Peyer's patch (tissue), 4 donors: ENCODE measurements at regions not wholly inside any gene's neighbourhood (a gene's known extent, or its start where the extent isn't known, plus 50 kb on each side); places are given as distances from the start of the nearest gene placed in this dataset.

Experiments
- DNase-seq, 3 donors: peaks; one replicate each; pipeline ENCODE4 v3.0.0-alpha.2; 2017 to 2019
- H3K27ac ChIP-seq, 4 donors: fragments of 200-600 bp; sonication (generic); one replicate each; pipeline ENCODE4 v1.5.1; 2016 to 2019
- H3K27me3 ChIP-seq, 2 donors: fragments of 200-600 bp; sonication (generic); one replicate each; pipeline ENCODE4 v1.5.1; 2019
- H3K36me3 ChIP-seq, 3 donors: fragments of 200-600 bp; sonication (generic); one replicate each; pipeline ENCODE4 v1.5.1; 2016 to 2019
- H3K4me1 ChIP-seq, 4 donors: fragments of 200-600 bp; sonication (generic); one replicate each; pipeline ENCODE4 v1.5.1; 2016 to 2019
- H3K4me3 ChIP-seq, 4 donors: fragments of 200-600 bp; sonication (generic); 1 replicate in 3 of 4; 2 replicates in 1 of 4; pipeline ENCODE4 v1.5.1; 2016 to 2019; ENCODE audit warnings: mild to moderate bottlenecking in 1 of 4
- H3K9me3 ChIP-seq, 4 donors: fragments of 200-600 bp; sonication (generic); one replicate each; pipeline ENCODE4 v1.5.1; 2016 to 2019; ENCODE audit warnings: mild to moderate bottlenecking in 1 of 4
- CTCF ChIP-seq, 6 experiments: fragments of 450-650 bp in 4 of 6; fragments of 200-600 bp in 2 of 6; sonication (generic) in 1 of 6; IDR thresholded peaks; one replicate each; pipeline ENCODE4 v1.5.1; 2017 to 2019; ENCODE audit warnings: antibody characterized with exemption in 6 of 6, mild to moderate bottlenecking in 3 of 6, moderate library complexity in 1 of 6
- POLR2A ChIP-seq, 2 donors: fragments of 450-650 bp; IDR thresholded peaks; one replicate each; pipeline ENCODE4 v1.5.1; 2017; ENCODE audit warnings: antibody characterized with exemption in 2 of 2, mild to moderate bottlenecking in 2 of 2, moderate library complexity in 2 of 2

GRCh38 chrX:116226665-116227484 lies 56.3 kb downstream of the AGTR2 start:
- Histone ChIP-seq H3K36me3 (no peaks in the 10 kb centered on the region), H3K9me3 (no peaks in the 10 kb centered on the region), H3K27ac (no peak overlapping the region), H3K4me3 (no peak overlapping the region), H3K4me1 (no peaks in the 10 kb centered on the region), H3K27me3 (no peaks in the 10 kb centered on the region)
- no peak for TF ChIP-seq POLR2A (IDR thresholded peaks at IDR 0.05)
- no peak for DNase-seq

GRCh38 chrX:116230130-116230898 lies 59.8 kb downstream of the AGTR2 start:
- H3K27me3 ChIP-seq, result no peaks in the 10 kb centered on the region
- H3K4me3 ChIP-seq, result no peak overlapping the region
- no peaks in the 10 kb centered on the region for H3K4me1 ChIP-seq
- TF ChIP-seq CTCF (IDR thresholded peaks at IDR 0.05), result no peak
- TF ChIP-seq POLR2A (IDR thresholded peaks at IDR 0.05), result no peak
- H3K36me3 ChIP-seq, result no peaks in the 10 kb centered on the region
- no peaks in the 10 kb centered on the region for H3K9me3 ChIP-seq
- no peak for DNase-seq
- H3K27ac ChIP-seq, result no peak overlapping the region

- Histone ChIP-seq H3K9me3 (no peaks in the 10 kb centered on the region), H3K27ac (no peak overlapping the region), H3K36me3 (no peaks in the 10 kb centered on the region), H3K27me3 (no peaks in the 10 kb centered on the region), H3K4me1 (no peaks in the 10 kb centered on the region), H3K4me3 (no peak overlapping the region)
- no peak for DNase-seq
- TF ChIP-seq CTCF (IDR thresholded peaks at IDR 0.05) (no peak), POLR2A (IDR thresholded peaks at IDR 0.05) (no peak)
Measured at GRCh38 chrX:116232833-116233232, 62.3 kb downstream of the AGTR2 start.

GRCh38 chrX:116236666-116237065 lies 66.1 kb downstream of the AGTR2 start:
- TF ChIP-seq POLR2A (IDR thresholded peaks at IDR 0.05) (no peak), CTCF (IDR thresholded peaks at IDR 0.05) (no peak)
- Histone ChIP-seq H3K4me1 (no peaks in the 10 kb centered on the region), H3K9me3 (no peaks in the 10 kb centered on the region), H3K27ac (no peak overlapping the region), H3K27me3 (no peaks in the 10 kb centered on the region), H3K36me3 (no peaks in the 10 kb centered on the region), H3K4me3 (no peak overlapping the region)
- DNase-seq, result no peak

GRCh38 chrX:116238093-116238492 lies 67.5 kb downstream of the AGTR2 start:
- no peaks in the 10 kb centered on the region for H3K27me3 ChIP-seq
- TF ChIP-seq CTCF (IDR thresholded peaks at IDR 0.05) (no peak), POLR2A (IDR thresholded peaks at IDR 0.05) (no peak)
- H3K4me1 ChIP-seq, result no peaks in the 10 kb centered on the region
- no peak overlapping the region for H3K27ac ChIP-seq
- no peaks in the 10 kb centered on the region for H3K36me3 ChIP-seq
- H3K4me3 ChIP-seq, result no peak overlapping the region
- no peaks in the 10 kb centered on the region for H3K9me3 ChIP-seq
- no peak for DNase-seq

GRCh38 chrX:116238567-116239255 lies 68.2 kb downstream of the AGTR2 start:
- Histone ChIP-seq H3K9me3 (no peaks in the 10 kb centered on the region), H3K4me1 (no peaks in the 10 kb centered on the region), H3K4me3 (no peak overlapping the region), H3K36me3 (no peaks in the 10 kb centered on the region), H3K27ac (no peak overlapping the region), H3K27me3 (no peaks in the 10 kb centered on the region)
- no peak for TF ChIP-seq POLR2A (IDR thresholded peaks at IDR 0.05)
- TF ChIP-seq CTCF (IDR thresholded peaks at IDR 0.05), result no peak
- no peak for DNase-seq
